Neural cell (in vitro differentiated cells): ENCODE measurements at regions not wholly inside any gene's neighbourhood (a gene's known extent, or its start where the extent isn't known, plus 50 kb on each side); places are given as distances from the start of the nearest gene placed in this dataset.

Experiments
- H2AFZ ChIP-seq: fragments of 200-600, 300-800 bp; sonication (generic), shearing (Covaris generic); 2 replicates; pipeline ENCODE4 v1.6.0; 2014; ENCODE audit warnings: low read depth, mild to moderate bottlenecking, antibody characterized with exemption, low read length, moderate library complexity
- H3F3A ChIP-seq: fragments of 200-600 bp; shearing (Covaris generic); 2 replicates; pipeline ENCODE4 v1.6.1; 2016; ENCODE audit warnings: mild to moderate bottlenecking, moderate library complexity, mixed read lengths, antibody characterized with exemption, low read length; ENCODE audit not compliant: insufficient read depth, poor library complexity, severe bottlenecking
- H3K27ac ChIP-seq: fragments of 200-600, 300-800 bp; sonication (generic), shearing (Covaris generic); 2 replicates; pipeline ENCODE4 v1.5.1; 2014; ENCODE audit warnings: mild to moderate bottlenecking, low read length, moderate library complexity
- H3K27me3 ChIP-seq: fragments of 300-800, 200-600 bp; sonication (generic), shearing (Covaris generic); 2 replicates; pipeline ENCODE4 v1.6.0; 2014; ENCODE audit warnings: mild to moderate bottlenecking, low read depth, low read length, moderate library complexity; ENCODE audit not compliant: insufficient read depth
- H3K36me3 ChIP-seq: fragments of 300-800, 200-600 bp; sonication (generic), shearing (Covaris generic); 2 replicates; pipeline ENCODE4 v1.5.1; 2014; ENCODE audit warnings: mild to moderate bottlenecking, antibody characterized with exemption, low read length, moderate library complexity; ENCODE audit not compliant: insufficient read depth
- H3K4me2 ChIP-seq: fragments of 300-800, 200-600 bp; sonication (generic), shearing (Covaris generic); 2 replicates; pipeline ENCODE4 v1.6.0; 2014; ENCODE audit warnings: mild to moderate bottlenecking, low read length
- H3K4me3 ChIP-seq: fragments of 300-800, 200-600 bp; sonication (generic), shearing (Covaris generic); 2 replicates; pipeline ENCODE4 v1.5.1; 2014; ENCODE audit warnings: mild to moderate bottlenecking, low read length, moderate library complexity
- H3K79me2 ChIP-seq: fragments of 200-600 bp; shearing (Covaris generic); replicated peaks from 2 replicates; pipeline ENCODE4 v1.6.0; 2014; ENCODE audit warnings: mild to moderate bottlenecking, low read length, moderate library complexity; ENCODE audit not compliant: insufficient read depth
- H3K9ac ChIP-seq: fragments of 300-800, 200-600 bp; sonication (generic), shearing (Covaris generic); 2 replicates; pipeline ENCODE4 v1.6.1; 2016; ENCODE audit warnings: mild to moderate bottlenecking, low read length, mixed read lengths
- H3K9me2 ChIP-seq: fragments of 200-600 bp; shearing (Covaris generic); 2 replicates; pipeline ENCODE4 v1.6.1; 2016; ENCODE audit warnings: mild to moderate bottlenecking, low read length, mixed read lengths; ENCODE audit not compliant: insufficient read depth
- H3K9me3 ChIP-seq: fragments of 200-600, 300-800 bp; sonication (generic), shearing (Covaris generic); 2 replicates; pipeline ENCODE4 v1.6.1; 2016; ENCODE audit warnings: mild to moderate bottlenecking, mixed run types, low read length, moderate library complexity, mixed read lengths
- H4K20me1 ChIP-seq: fragments of 200-600 bp; shearing (Covaris generic); 2 replicates; pipeline ENCODE4 v1.6.1; 2016; ENCODE audit warnings: mild to moderate bottlenecking, mixed run types; ENCODE audit not compliant: insufficient read depth
- CTCF ChIP-seq: fragments of 450-650 bp; IDR thresholded peaks from 2 replicates; pipeline ENCODE4 v1.5.1; 2014; ENCODE audit warnings: antibody characterized with exemption, mild to moderate bottlenecking, moderate library complexity; ENCODE audit not compliant: poor library complexity, severe bottlenecking
- EP300 ChIP-seq: fragments of 450-650 bp; conservative IDR thresholded peaks from 2 replicates; pipeline ENCODE4 v1.6.1; 2014; ENCODE audit warnings: antibody characterized with exemption, mild to moderate bottlenecking, moderate library complexity; ENCODE audit not compliant: poor library complexity, severe bottlenecking
- EZH2 ChIP-seq: fragments of 200-600, 300-800 bp; shearing (Covaris generic), sonication (generic); IDR thresholded peaks from 2 replicates; pipeline ENCODE4 v1.6.1; 2014; ENCODE audit warnings: antibody characterized with exemption, low read length, borderline replicate concordance, mild to moderate bottlenecking; ENCODE audit not compliant: insufficient read depth, poor library complexity, severe bottlenecking
- MXI1 ChIP-seq: fragments of 450-650 bp; conservative IDR thresholded peaks from 2 replicates; pipeline ENCODE4 v1.6.1; 2014; ENCODE audit warnings: antibody characterized with exemption, mild to moderate bottlenecking; ENCODE audit not compliant: poor library complexity, severe bottlenecking
- POLR2AphosphoS5 ChIP-seq: IDR thresholded peaks from 2 replicates; pipeline ENCODE4 v1.6.1; 2012
- RAD21 ChIP-seq: fragments of 450-650 bp; conservative IDR thresholded peaks from 2 replicates; pipeline ENCODE4 v1.6.1; 2014; ENCODE audit warnings: antibody characterized with exemption, mild to moderate bottlenecking, moderate library complexity
- REST ChIP-seq: IDR thresholded peaks from 2 replicates; pipeline ENCODE4 v1.6.1; 2012; ENCODE audit warnings: borderline replicate concordance
- SMC3 ChIP-seq: fragments of 450-650 bp; conservative IDR thresholded peaks from 2 replicates; pipeline ENCODE4 v1.6.1; 2014; ENCODE audit warnings: antibody characterized with exemption, mild to moderate bottlenecking, moderate library complexity; ENCODE audit not compliant: poor library complexity
- TAF1 ChIP-seq: IDR thresholded peaks from 2 replicates; pipeline ENCODE4 v1.6.1; 2012; ENCODE audit warnings: low read depth

- no peak overlapping the region for H2AFZ ChIP-seq
- no peaks in the 10 kb centered on the region for H3K9me3 ChIP-seq
- H3K9me2 ChIP-seq: no peaks in the 10 kb centered on the region
- H3K27ac ChIP-seq: no peak overlapping the region
- H3K4me3 ChIP-seq: no peak overlapping the region
- H3F3A ChIP-seq: no peaks in the 10 kb centered on the region
- no peak overlapping the region for H3K4me2 ChIP-seq
- no peaks in the 10 kb centered on the region for H3K36me3 ChIP-seq
- no peaks in the 10 kb centered on the region for H4K20me1 ChIP-seq
- H3K27me3 ChIP-seq: no peaks in the 10 kb centered on the region
- TF ChIP-seq TAF1 (no peak), REST (no peak), EZH2 (no peak), POLR2AphosphoS5 (no peak), EP300 (no peak), SMC3 (no peak), MXI1 (no peak), RAD21 (no peak), CTCF (no peak)
- no peaks in the 10 kb centered on the region for H3K79me2 ChIP-seq
- no peak overlapping the region for H3K9ac ChIP-seq
These were observed 519.8 kb downstream of the TRIML1 start for GRCh38 chr4:188658958-188659522.

GRCh38 chr4:188660796-188661195 lies 521.6 kb downstream of the TRIML1 start:
- Histone ChIP-seq H3K36me3 (no peaks in the 10 kb centered on the region), H3K27me3 (no peaks in the 10 kb centered on the region), H3K9me2 (no peaks in the 10 kb centered on the region), H3F3A (no peaks in the 10 kb centered on the region), H3K4me3 (no peak overlapping the region), H3K9me3 (no peaks in the 10 kb centered on the region), H3K79me2 (no peaks in the 10 kb centered on the region), H2AFZ (no peak overlapping the region), H3K27ac (no peak overlapping the region), H4K20me1 (no peaks in the 10 kb centered on the region), H3K9ac (no peak overlapping the region), H3K4me2 (no peak overlapping the region)
- no peak for TF ChIP-seq POLR2AphosphoS5
- TF ChIP-seq EZH2: no peak
- no peak for TF ChIP-seq SMC3

- Histone ChIP-seq H3K4me3 (no peak overlapping the region), H3K36me3 (no peaks in the 10 kb centered on the region), H3K9ac (no peak overlapping the region), H3K27me3 (no peaks in the 10 kb centered on the region), H3K9me2 (no peaks in the 10 kb centered on the region), H4K20me1 (no peaks in the 10 kb centered on the region), H3K9me3 (no peaks in the 10 kb centered on the region), H3K79me2 (no peaks in the 10 kb centered on the region), H3K27ac (no peak overlapping the region), H3F3A (no peaks in the 10 kb centered on the region), H3K4me2 (no peak overlapping the region), H2AFZ (no peak overlapping the region)
- no peak for TF ChIP-seq REST
- TF ChIP-seq MXI1: no peak
- TF ChIP-seq CTCF: no peak
- no peak for TF ChIP-seq TAF1
- TF ChIP-seq RAD21: no peak
- no peak for TF ChIP-seq POLR2AphosphoS5
- no peak for TF ChIP-seq EP300
- no peak for TF ChIP-seq SMC3
- TF ChIP-seq EZH2: no peak
These were observed 522.3 kb downstream of the TRIML1 start for GRCh38 chr4:188661502-188661901.
